ENCODE measurements at regions not wholly inside any gene's neighbourhood (a gene's known extent, or its start where the extent isn't known, plus 50 kb on each side); places are given as distances from the start of the nearest gene placed in this dataset.

- no peak for TF ChIP-seq POLR2A (IDR thresholded peaks at IDR 0.05)
- TF ChIP-seq, protein P1, sequence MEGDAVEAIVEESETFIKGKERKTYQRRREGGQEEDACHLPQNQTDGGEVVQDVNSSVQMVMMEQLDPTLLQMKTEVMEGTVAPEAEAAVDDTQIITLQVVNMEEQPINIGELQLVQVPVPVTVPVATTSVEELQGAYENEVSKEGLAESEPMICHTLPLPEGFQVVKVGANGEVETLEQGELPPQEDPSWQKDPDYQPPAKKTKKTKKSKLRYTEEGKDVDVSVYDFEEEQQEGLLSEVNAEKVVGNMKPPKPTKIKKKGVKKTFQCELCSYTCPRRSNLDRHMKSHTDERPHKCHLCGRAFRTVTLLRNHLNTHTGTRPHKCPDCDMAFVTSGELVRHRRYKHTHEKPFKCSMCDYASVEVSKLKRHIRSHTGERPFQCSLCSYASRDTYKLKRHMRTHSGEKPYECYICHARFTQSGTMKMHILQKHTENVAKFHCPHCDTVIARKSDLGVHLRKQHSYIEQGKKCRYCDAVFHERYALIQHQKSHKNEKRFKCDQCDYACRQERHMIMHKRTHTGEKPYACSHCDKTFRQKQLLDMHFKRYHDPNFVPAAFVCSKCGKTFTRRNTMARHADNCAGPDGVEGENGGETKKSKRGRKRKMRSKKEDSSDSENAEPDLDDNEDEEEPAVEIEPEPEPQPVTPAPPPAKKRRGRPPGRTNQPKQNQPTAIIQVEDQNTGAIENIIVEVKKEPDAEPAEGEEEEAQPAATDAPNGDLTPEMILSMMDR (IDR thresholded peaks at IDR 0.05), result no peak
These were observed 1093.6 kb upstream of the AUTS2 start for GRCh38 chr7:68504716-68505115.
